ENCODE measurements at regions not wholly inside any gene's neighbourhood (a gene's known extent, or its start where the extent isn't known, plus 50 kb on each side); places are given as distances from the start of the nearest gene placed in this dataset.

- TF ChIP-seq CTCF (IDR thresholded peaks at IDR 0.05) (no peak), EZH2 (IDR thresholded peaks at IDR 0.05) (no peak), EZH2phosphoT487 (IDR thresholded peaks at IDR 0.05) (no peak)
These were observed 118.7 kb upstream of the NLRP1 start for GRCh38 chr17:5702951-5703510.
